ENCODE measurements at regions not wholly inside any gene's neighbourhood (a gene's known extent, or its start where the extent isn't known, plus 50 kb on each side); places are given as distances from the start of the nearest gene placed in this dataset.

DNA sequence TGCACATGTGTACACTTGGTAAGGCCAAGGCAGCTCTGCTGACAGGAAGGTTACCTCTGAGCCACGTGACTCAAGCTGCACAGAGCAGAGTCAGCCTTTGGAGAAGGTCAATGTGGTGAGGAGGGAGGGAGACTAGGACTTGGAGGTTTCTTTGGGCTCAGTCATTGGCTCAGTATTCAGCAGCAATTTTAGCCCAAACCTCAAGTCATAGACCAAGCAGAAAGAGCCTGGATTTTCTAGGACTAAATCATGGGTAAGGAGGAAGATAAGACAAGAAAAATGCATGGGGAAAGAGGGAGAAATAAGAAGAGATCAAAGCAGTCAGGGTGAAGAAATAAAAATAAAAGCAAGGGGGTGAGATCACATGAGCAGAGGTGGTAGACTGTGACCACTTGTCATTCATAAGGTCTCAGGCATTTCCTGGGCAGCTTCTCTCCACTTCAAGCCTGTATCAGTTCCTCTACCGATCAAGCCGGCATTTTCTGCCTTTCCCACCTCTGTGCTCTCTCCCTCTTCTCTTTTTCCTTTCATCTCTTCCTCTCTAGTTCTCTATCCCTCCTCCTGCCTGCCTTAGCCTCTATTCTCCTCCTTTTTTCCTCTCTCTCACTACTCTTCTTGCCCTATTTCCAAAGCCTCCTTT, 51.7 kb upstream of the DUSP10 start:
- H3K4me1 ChIP-seq (ENCODE audit: control insufficient read depth, low read depth, low read length), result no peaks in the 10 kb centered on the region
- no peaks in the 10 kb centered on the region for H3K36me3 ChIP-seq (ENCODE audit: control insufficient read depth, low read depth, low read length)
- no peaks in the 10 kb centered on the region for H3K27me3 ChIP-seq (ENCODE audit: control insufficient read depth, insufficient read depth, low read length)
- H3K27ac ChIP-seq (ENCODE audit: low read length), result no peak overlapping the region
- no peak overlapping the region for H3K4me3 ChIP-seq (ENCODE audit: low read length)
- H3K9ac ChIP-seq (ENCODE audit: low read length), result no peak overlapping the region
- H3K9me3 ChIP-seq (ENCODE audit: control insufficient read depth, low read depth, low read length), result no peaks in the 10 kb centered on the region

DNA sequence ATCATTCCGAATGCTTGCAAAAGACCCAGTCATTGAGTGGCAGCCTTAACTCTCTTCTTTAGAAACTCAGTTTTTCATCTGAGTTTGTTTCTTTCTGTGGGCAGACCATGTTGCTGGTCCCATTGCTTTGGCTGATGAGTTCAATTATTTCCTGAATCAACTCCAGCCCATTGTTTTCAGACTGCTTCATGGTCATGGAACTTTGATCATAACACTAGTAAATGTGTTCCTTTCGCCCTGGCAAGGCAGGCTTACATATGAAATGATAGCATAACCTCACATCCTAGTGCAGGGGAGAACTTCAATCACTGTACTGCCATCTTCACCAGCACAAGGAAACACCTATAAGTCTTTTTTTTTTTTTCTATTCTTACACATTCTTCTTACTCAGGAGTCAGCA, 50.0 kb upstream of the DUSP10 start:
- Histone ChIP-seq H3K4me3 (ENCODE audit: low read length) (no peak overlapping the region), H3K27ac (ENCODE audit: low read length) (no peak overlapping the region), H3K36me3 (ENCODE audit: control insufficient read depth, low read depth, low read length) (no peaks in the 10 kb centered on the region), H3K9me3 (ENCODE audit: control insufficient read depth, low read depth, low read length) (no peaks in the 10 kb centered on the region), H3K9ac (ENCODE audit: low read length) (no peak overlapping the region), H3K27me3 (ENCODE audit: control insufficient read depth, insufficient read depth, low read length) (no peaks in the 10 kb centered on the region), H3K4me1 (ENCODE audit: control insufficient read depth, low read depth, low read length) (no peaks in the 10 kb centered on the region)
